ENCODE measurements at regions not wholly inside any gene's neighbourhood (a gene's known extent, or its start where the extent isn't known, plus 50 kb on each side); places are given as distances from the start of the nearest gene placed in this dataset.

- DNase-seq: no peak
- no peak overlapping the region for H3K4me3 Mint-ChIP-seq
- no peak overlapping the region for H3K27ac Mint-ChIP-seq
- H3K9me3 Mint-ChIP-seq: no peaks in the 10 kb centered on the region
- H3K36me3 Mint-ChIP-seq (ENCODE audit: low read depth): no peaks in the 10 kb centered on the region
- TF ChIP-seq, protein P1, sequence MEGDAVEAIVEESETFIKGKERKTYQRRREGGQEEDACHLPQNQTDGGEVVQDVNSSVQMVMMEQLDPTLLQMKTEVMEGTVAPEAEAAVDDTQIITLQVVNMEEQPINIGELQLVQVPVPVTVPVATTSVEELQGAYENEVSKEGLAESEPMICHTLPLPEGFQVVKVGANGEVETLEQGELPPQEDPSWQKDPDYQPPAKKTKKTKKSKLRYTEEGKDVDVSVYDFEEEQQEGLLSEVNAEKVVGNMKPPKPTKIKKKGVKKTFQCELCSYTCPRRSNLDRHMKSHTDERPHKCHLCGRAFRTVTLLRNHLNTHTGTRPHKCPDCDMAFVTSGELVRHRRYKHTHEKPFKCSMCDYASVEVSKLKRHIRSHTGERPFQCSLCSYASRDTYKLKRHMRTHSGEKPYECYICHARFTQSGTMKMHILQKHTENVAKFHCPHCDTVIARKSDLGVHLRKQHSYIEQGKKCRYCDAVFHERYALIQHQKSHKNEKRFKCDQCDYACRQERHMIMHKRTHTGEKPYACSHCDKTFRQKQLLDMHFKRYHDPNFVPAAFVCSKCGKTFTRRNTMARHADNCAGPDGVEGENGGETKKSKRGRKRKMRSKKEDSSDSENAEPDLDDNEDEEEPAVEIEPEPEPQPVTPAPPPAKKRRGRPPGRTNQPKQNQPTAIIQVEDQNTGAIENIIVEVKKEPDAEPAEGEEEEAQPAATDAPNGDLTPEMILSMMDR (IDR thresholded peaks at IDR 0.05): no peak
- H3K4me1 Mint-ChIP-seq: peaks cover 22% of the 10 kb centered on the region
- peaks cover 16% of the 10 kb centered on the region for H3K27me3 Mint-ChIP-seq (ENCODE audit: low read depth, poor library complexity)
These were observed 372.1 kb upstream of the MKI67 start for GRCh38 chr10:128498378-128498730.

GRCh38 chr10:128498746-128499145, 372.5 kb upstream of the MKI67 start:
- no peak overlapping the region for H3K4me3 Mint-ChIP-seq
- no peak overlapping the region for H3K27ac Mint-ChIP-seq
- peaks cover 13% of the 10 kb centered on the region for H3K27me3 Mint-ChIP-seq (ENCODE audit: low read depth, poor library complexity)
- peaks cover 22% of the 10 kb centered on the region for H3K4me1 Mint-ChIP-seq
- H3K36me3 Mint-ChIP-seq (ENCODE audit: low read depth): no peaks in the 10 kb centered on the region
- no peaks in the 10 kb centered on the region for H3K9me3 Mint-ChIP-seq
- TF ChIP-seq, protein P1 (IDR thresholded peaks at IDR 0.05): no peak
- DNase-seq: no peak

DNA sequence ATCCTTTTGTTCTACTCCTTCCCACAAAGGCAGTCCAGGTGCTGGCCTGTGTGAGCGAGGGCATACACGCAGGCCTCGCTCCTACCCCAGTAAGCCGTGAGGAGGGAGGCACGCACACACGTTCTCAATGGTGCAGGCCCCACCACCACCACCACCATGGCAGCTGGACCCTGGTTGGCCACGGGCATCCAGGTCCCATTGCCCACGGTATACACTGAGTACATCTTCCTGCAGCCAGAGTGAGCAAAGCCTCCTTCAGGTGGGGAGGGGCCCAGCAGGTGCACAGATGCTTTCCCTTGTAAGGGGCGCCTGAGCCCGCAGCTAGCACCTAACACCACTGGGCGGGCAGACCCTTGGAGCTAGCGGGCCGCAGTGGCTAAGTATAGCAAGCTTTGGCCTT, 373.3 kb upstream of the MKI67 start:
- DNase-seq: no peak
- Mint-ChIP-seq H3K9me3 (no peaks in the 10 kb centered on the region), H3K36me3 (ENCODE audit: low read depth) (no peaks in the 10 kb centered on the region), H3K27ac (no peak overlapping the region), H3K4me1 (peaks cover 22% of the 10 kb centered on the region), H3K4me3 (no peak overlapping the region), H3K27me3 (ENCODE audit: low read depth, poor library complexity) (peaks cover 18% of the 10 kb centered on the region)
- TF ChIP-seq, protein P1 (IDR thresholded peaks at IDR 0.05): no peak

DNA sequence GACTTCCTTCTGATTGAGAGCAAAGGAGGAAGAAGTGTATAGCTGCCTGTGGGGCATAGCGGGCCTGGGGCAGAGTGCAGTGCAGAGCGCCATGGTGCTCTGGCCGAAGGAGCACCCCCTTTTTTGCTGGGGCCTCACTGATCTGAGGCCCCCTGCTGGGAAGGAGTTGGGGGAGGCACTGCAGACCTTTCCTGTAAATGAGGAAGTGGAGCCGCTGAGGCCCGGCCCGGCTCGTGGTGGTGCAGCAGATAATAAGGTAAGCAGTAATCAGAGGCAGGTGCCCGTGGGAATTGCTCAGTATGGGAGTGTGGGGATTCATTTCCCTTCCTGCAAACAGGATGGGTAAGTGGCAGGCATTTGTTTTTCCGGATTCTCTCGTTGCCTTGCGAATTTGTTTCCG, 373.7 kb upstream of the MKI67 start:
- TF ChIP-seq, protein P1 (IDR thresholded peaks at IDR 0.05): no peak
- no peak overlapping the region for H3K27ac Mint-ChIP-seq
- DNase-seq: no peak
- peaks cover 22% of the 10 kb centered on the region for H3K4me1 Mint-ChIP-seq
- H3K9me3 Mint-ChIP-seq: no peaks in the 10 kb centered on the region
- H3K27me3 Mint-ChIP-seq (ENCODE audit: low read depth, poor library complexity): peaks cover 16% of the 10 kb centered on the region
- H3K4me3 Mint-ChIP-seq: no peak overlapping the region
- no peaks in the 10 kb centered on the region for H3K36me3 Mint-ChIP-seq (ENCODE audit: low read depth)

DNA sequence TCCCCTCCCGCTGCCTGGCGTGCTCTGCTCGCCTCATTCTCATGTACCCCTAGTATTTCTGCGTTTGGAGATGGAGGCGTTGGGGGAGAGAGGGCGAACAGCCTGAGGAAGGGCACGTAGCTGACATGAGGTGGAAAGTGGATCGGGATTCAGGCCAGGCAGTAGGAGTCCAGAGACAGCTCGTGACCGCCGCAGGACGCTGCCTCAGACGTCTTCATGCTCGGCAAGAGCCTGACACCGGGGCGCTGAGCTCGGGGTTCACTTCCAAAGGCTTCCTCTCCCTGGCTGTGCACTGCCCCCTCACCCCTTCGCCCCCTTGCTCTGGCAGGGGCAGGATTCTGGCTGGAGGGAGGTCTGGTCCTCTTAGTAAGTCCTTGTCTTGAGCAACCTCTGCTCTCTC, 374.4 kb upstream of the MKI67 start:
- TF ChIP-seq, protein P1 (IDR thresholded peaks at IDR 0.05): no peak
- Mint-ChIP-seq H3K27me3 (ENCODE audit: low read depth, poor library complexity) (peaks cover 13% of the 10 kb centered on the region), H3K27ac (no peak overlapping the region), H3K4me3 (no peak overlapping the region), H3K4me1 (peaks cover 22% of the 10 kb centered on the region), H3K9me3 (no peaks in the 10 kb centered on the region), H3K36me3 (ENCODE audit: low read depth) (no peaks in the 10 kb centered on the region)
- DNase-seq: no peak

DNA sequence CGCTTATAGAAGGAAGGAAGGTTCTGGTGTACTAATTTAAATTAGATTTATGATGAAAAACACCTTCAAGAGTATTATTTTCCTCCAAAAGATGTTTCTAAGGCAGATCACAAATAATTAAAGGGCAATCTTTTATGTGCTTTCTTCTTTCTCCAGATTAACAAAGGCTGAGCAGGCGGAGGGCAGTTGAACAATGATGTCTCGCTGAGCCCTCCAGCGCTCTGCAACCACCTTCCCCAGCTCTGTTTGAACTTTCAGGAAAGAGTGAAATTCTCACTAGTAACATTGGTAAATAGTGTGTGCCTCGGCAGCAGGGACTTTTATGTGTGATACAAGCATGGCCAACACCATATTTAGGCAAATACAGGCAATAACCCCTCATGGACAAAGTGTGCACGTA, 379.1 kb upstream of the MKI67 start:
- no peaks in the 10 kb centered on the region for H3K4me1 Mint-ChIP-seq
- H3K4me3 Mint-ChIP-seq: no peak overlapping the region
- H3K36me3 Mint-ChIP-seq (ENCODE audit: low read depth): no peaks in the 10 kb centered on the region
- no peak overlapping the region for H3K27ac Mint-ChIP-seq
- H3K9me3 Mint-ChIP-seq: peaks cover 13% of the 10 kb centered on the region
- H3K27me3 Mint-ChIP-seq (ENCODE audit: low read depth, poor library complexity): peaks cover 23% of the 10 kb centered on the region
- DNase-seq: no peak
- TF ChIP-seq, protein P1 (IDR thresholded peaks at IDR 0.05): no peak
